CD4-positive, alpha-beta T cell treated with Interleukin-2 at 100 ng/mL for 4 hours (primary cell): ENCODE measurements at regions not wholly inside any gene's neighbourhood (a gene's known extent, or its start where the extent isn't known, plus 50 kb on each side); places are given as distances from the start of the nearest gene placed in this dataset.

ENCODE experiments used
- DNase-seq: peaks from one replicate; pipeline ENCODE4 v3.0.0-alpha.2; 2020; ENCODE audit warnings: low spot score

- no peak for DNase-seq
Measured at GRCh38 chr11:112589155-112589554, 328.5 kb upstream of the PLET1 start.

- no peak for DNase-seq
Measured at GRCh38 chr11:112590764-112591163, 330.1 kb upstream of the PLET1 start.

GRCh38 chr11:112593440-112593839 is 332.8 kb upstream of the PLET1 start:
- no peak for DNase-seq

GRCh38 chr11:112596324-112596723 is 335.7 kb upstream of the PLET1 start:
- no peak for DNase-seq

GRCh38 chr11:112597286-112597790 is 336.7 kb upstream of the PLET1 start:
- DNase-seq: no peak

GRCh38 chr11:112599265-112599664 is 338.6 kb upstream of the PLET1 start:
- DNase-seq: no peak

GRCh38 chr11:112599856-112600533 is 339.3 kb upstream of the PLET1 start:
- DNase-seq: no peak

GRCh38 chr11:112605093-112605666 is 344.5 kb upstream of the PLET1 start:
- DNase-seq: no peak

GRCh38 chr11:112606656-112607055 is 346.0 kb upstream of the PLET1 start:
- no peak for DNase-seq

- no peak for DNase-seq
Measured at GRCh38 chr11:112608509-112608908, 347.8 kb upstream of the PLET1 start.

- no peak for DNase-seq
Measured at GRCh38 chr11:112610494-112610893, 349.8 kb upstream of the PLET1 start.

- DNase-seq: no peak
Measured at GRCh38 chr11:112610996-112611750, 350.0 kb upstream of the NCAM1 start.

GRCh38 chr11:112611771-112612170 is 349.4 kb upstream of the NCAM1 start:
- DNase-seq: no peak

GRCh38 chr11:112612250-112612849 is 348.9 kb upstream of the NCAM1 start:
- no peak for DNase-seq

- no peak for DNase-seq
Measured at GRCh38 chr11:112613051-112613972, 347.9 kb upstream of the NCAM1 start.

- no peak for DNase-seq
Measured at GRCh38 chr11:112614605-112615004, 346.6 kb upstream of the NCAM1 start.

- no peak for DNase-seq
Measured at GRCh38 chr11:112615238-112615637, 346.0 kb upstream of the NCAM1 start.

GRCh38 chr11:112615891-112616290 is 345.3 kb upstream of the NCAM1 start:
- DNase-seq: no peak

- no peak for DNase-seq
Measured at GRCh38 chr11:112616327-112617097, 344.7 kb upstream of the NCAM1 start.

GRCh38 chr11:112617098-112617425 is 344.2 kb upstream of the NCAM1 start:
- no peak for DNase-seq
